Panc1 (cell line): ENCODE measurements at regions not wholly inside any gene's neighbourhood (a gene's known extent, or its start where the extent isn't known, plus 50 kb on each side); places are given as distances from the start of the nearest gene placed in this dataset.

Experiments
- ATAC-seq: fragments of 200-7000 bp; cut with Tn5 transposase; 2 replicates; pipeline ENCODE4 v1.9.1; 2020; ENCODE audit warnings: mild to moderate bottlenecking, moderate library complexity
- BruUV-seq: library from RNA; stranded (reverse); fragments of 400-500 nt; replicated peaks from 2 replicates; lab custom pipeline; 2021; lab: Mats Ljungman, UMichigan
- CTCF ChIA-PET: fragments of 300-600 bp; sonication (Branson Sonifier 250); formaldehyde crosslinking; loops from one replicate; lab custom pipeline; 2022; ENCODE audit warnings: antibody characterized with exemption; lab: Charles Lee
- POLR2A ChIA-PET: fragments of 300-600 bp; sonication (Branson Sonifier 250); formaldehyde crosslinking; loops from one replicate; lab custom pipeline; 2022; ENCODE audit warnings: antibody characterized with exemption; lab: Charles Lee
- DNase-seq: peaks from one replicate; pipeline ENCODE4 v3.0.0-alpha.2; 2010; ENCODE audit warnings: low read depth, low spot score
- H3K27ac ChIP-seq: 2 replicates; pipeline ENCODE4 v1.5.1; 2011; ENCODE audit warnings: mild to moderate bottlenecking, low read length, inconsistent platforms
- H3K27me3 ChIP-seq: fragments of 200-500 bp; sonication (Bioruptor generic); 2 replicates; pipeline ENCODE4 v1.6.0; 2014; ENCODE audit warnings: low read length, inconsistent platforms; ENCODE audit not compliant: control insufficient read depth, insufficient read depth
- H3K36me3 ChIP-seq: fragments of 200-500 bp; sonication (Bioruptor generic); 2 replicates; pipeline ENCODE4 v1.5.1; 2014; ENCODE audit warnings: inconsistent platforms, mild to moderate bottlenecking, low read length, moderate library complexity; ENCODE audit not compliant: control insufficient read depth, insufficient read depth
- H3K4me1 ChIP-seq: 2 replicates; pipeline ENCODE4 v1.5.1; 2011; ENCODE audit warnings: inconsistent platforms, mild to moderate bottlenecking, low read length, moderate library complexity; ENCODE audit not compliant: control insufficient read depth, insufficient read depth
- H3K4me3 ChIP-seq, 2 experiments: 2 replicates each; pipeline ENCODE4 v1.5.1; 2011 to 2012; ENCODE audit warnings: low read depth in 2 of 2, low read length in 2 of 2, mild to moderate bottlenecking in 2 of 2, inconsistent platforms in 1 of 2, moderate library complexity in 1 of 2
- H3K9me3 ChIP-seq: fragments of 200-500 bp; sonication (Bioruptor generic); 2 replicates; pipeline ENCODE4 v1.5.1; 2014; ENCODE audit warnings: low read depth, mild to moderate bottlenecking, inconsistent platforms, low read length, moderate library complexity; ENCODE audit not compliant: control insufficient read depth, insufficient read depth
- POLR2AphosphoS5 ChIP-seq: IDR thresholded peaks from 2 replicates; pipeline ENCODE4 v1.6.1; 2012; ENCODE audit warnings: mild to moderate bottlenecking, low read depth, low read length, moderate library complexity
- REST ChIP-seq, 2 experiments: IDR thresholded peaks; 2 replicates each; pipeline ENCODE4 v1.6.1; 2011 to 2012; ENCODE audit warnings: low read depth in 2 of 2, control low read depth in 1 of 2, low read length in 1 of 2, mild to moderate bottlenecking in 1 of 2, moderate library complexity in 1 of 2; ENCODE audit not compliant: insufficient read depth in 1 of 2
- SIN3A ChIP-seq: IDR thresholded peaks from 2 replicates; pipeline ENCODE4 v1.6.1; 2012; ENCODE audit warnings: low read depth, mild to moderate bottlenecking, low read length, moderate library complexity, borderline replicate concordance; ENCODE audit not compliant: insufficient read depth
- TCF7L2 ChIP-seq: IDR thresholded peaks from 2 replicates; pipeline ENCODE4 v1.6.1; 2011; ENCODE audit warnings: mild to moderate bottlenecking, low read depth, low read length, inconsistent platforms
- in situ Hi-C: cut with HindIII; loops from 2 replicates; pipeline ENCODE4 v1.10.0; 2016; ENCODE audit warnings: low sequenced_read_pairs, low pct_unique_long_range_greater_than_20kb
- intact Hi-C: fragments of 100-400 bp; cut with micrococcal nuclease; formaldehyde crosslinking; loops from one replicate; pipeline ENCODE4 v1.10.0; 2022; ENCODE audit not compliant: unreplicated experiment
- TF ChIP-seq, protein P1 (sequence below): fragments of 450-650 bp; IDR thresholded peaks from 2 replicates; pipeline ENCODE4 v1.5.1; 2017; ENCODE audit warnings: mild to moderate bottlenecking

- no peak overlapping the region for H3K27ac ChIP-seq
- no peaks in the 10 kb centered on the region for H3K36me3 ChIP-seq
- no peak for TF ChIP-seq REST (IDR thresholded peaks at IDR 0.05; ENCODE audit: insufficient read depth in 1 of 2, low read depth in 2 of 2, low read length in 1 of 2)
- H3K4me3 ChIP-seq: no peak overlapping the region
- no peaks in the 10 kb centered on the region for H3K27me3 ChIP-seq
- H3K4me1 ChIP-seq: no peaks in the 10 kb centered on the region
- POLR2A ChIA-PET: interaction anchor here (0.6 kb wide), 1 partner anchor 41 kb away, joined by 8 read pairs; no protein-coding TSS in a partner anchor
- ATAC-seq: no peak
- BruUV-seq: no TSS peak
- CTCF ChIA-PET: no interaction called here
- H3K9me3 ChIP-seq: no peaks in the 10 kb centered on the region
- in situ Hi-C loops (no loop called here), intact Hi-C loops (no loop called here)
- no peak for DNase-seq
Observed at GRCh38 chr3:160136421-160136820, 88.8 kb upstream of the C3orf80 start.

GRCh38 chr3:160139291-160139690, 85.9 kb upstream of the C3orf80 start:
- no peaks in the 10 kb centered on the region for H3K4me1 ChIP-seq
- no peaks in the 10 kb centered on the region for H3K27me3 ChIP-seq
- TF ChIP-seq REST (IDR thresholded peaks at IDR 0.05; ENCODE audit: insufficient read depth in 1 of 2, low read depth in 2 of 2, low read length in 1 of 2): no peak
- TF ChIP-seq POLR2AphosphoS5: no peak
- H3K36me3 ChIP-seq: no peaks in the 10 kb centered on the region
- no peak overlapping the region for H3K4me3 ChIP-seq
- no peak for ATAC-seq
- DNase-seq: no peak
- no TSS peak for BruUV-seq
- H3K27ac ChIP-seq: no peak overlapping the region
- in situ Hi-C loops: no loop called here
- H3K9me3 ChIP-seq: no peaks in the 10 kb centered on the region
- intact Hi-C loops: no loop called here
- CTCF ChIA-PET: no interaction called here
- POLR2A ChIA-PET: interaction anchor here (0.6 kb wide), 1 partner anchor 102 kb away, joined by 11 read pairs; no protein-coding TSS in a partner anchor

DNA sequence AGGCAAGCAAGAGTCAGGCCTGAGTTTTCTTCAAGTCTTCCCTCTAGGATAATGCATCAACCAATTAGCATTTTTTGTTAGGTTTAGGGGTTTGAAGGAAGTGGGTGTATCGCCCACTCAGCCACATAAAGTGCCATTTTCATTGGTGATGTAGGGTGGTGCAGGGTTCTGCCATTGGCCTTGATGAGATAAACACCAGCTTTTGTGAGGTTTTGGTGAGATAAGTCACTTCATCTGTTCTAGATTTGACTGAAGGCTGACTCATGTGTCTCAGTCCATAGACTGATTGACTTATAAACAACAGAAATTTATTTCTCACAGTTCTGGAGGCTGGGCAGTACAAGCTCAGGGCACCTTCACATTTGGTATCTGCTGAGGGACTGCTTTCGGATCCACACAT, 84.5 kb upstream of the C3orf80 start:
- no peak overlapping the region for H3K27ac ChIP-seq
- no peak for ATAC-seq
- intact Hi-C loops (no loop called here), in situ Hi-C loops (no loop called here)
- DNase-seq: no peak
- ChIA-PET POLR2A (no interaction called here), CTCF (no interaction called here)
- no peak overlapping the region for H3K4me3 ChIP-seq
- no TSS peak for BruUV-seq
- no peaks in the 10 kb centered on the region for H3K9me3 ChIP-seq
- no peaks in the 10 kb centered on the region for H3K36me3 ChIP-seq
- no peaks in the 10 kb centered on the region for H3K4me1 ChIP-seq
- TF ChIP-seq POLR2AphosphoS5: no peak
- TF ChIP-seq, protein P1, sequence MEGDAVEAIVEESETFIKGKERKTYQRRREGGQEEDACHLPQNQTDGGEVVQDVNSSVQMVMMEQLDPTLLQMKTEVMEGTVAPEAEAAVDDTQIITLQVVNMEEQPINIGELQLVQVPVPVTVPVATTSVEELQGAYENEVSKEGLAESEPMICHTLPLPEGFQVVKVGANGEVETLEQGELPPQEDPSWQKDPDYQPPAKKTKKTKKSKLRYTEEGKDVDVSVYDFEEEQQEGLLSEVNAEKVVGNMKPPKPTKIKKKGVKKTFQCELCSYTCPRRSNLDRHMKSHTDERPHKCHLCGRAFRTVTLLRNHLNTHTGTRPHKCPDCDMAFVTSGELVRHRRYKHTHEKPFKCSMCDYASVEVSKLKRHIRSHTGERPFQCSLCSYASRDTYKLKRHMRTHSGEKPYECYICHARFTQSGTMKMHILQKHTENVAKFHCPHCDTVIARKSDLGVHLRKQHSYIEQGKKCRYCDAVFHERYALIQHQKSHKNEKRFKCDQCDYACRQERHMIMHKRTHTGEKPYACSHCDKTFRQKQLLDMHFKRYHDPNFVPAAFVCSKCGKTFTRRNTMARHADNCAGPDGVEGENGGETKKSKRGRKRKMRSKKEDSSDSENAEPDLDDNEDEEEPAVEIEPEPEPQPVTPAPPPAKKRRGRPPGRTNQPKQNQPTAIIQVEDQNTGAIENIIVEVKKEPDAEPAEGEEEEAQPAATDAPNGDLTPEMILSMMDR: no peak
- TF ChIP-seq REST (IDR thresholded peaks at IDR 0.05; ENCODE audit: insufficient read depth in 1 of 2, low read depth in 2 of 2, low read length in 1 of 2): no peak
- TF ChIP-seq TCF7L2: no peak
- TF ChIP-seq SIN3A: no peak
- H3K27me3 ChIP-seq: no peaks in the 10 kb centered on the region
